ENCODE measurements at regions not wholly inside any gene's neighbourhood (a gene's known extent, or its start where the extent isn't known, plus 50 kb on each side); places are given as distances from the start of the nearest gene placed in this dataset.

DNA sequence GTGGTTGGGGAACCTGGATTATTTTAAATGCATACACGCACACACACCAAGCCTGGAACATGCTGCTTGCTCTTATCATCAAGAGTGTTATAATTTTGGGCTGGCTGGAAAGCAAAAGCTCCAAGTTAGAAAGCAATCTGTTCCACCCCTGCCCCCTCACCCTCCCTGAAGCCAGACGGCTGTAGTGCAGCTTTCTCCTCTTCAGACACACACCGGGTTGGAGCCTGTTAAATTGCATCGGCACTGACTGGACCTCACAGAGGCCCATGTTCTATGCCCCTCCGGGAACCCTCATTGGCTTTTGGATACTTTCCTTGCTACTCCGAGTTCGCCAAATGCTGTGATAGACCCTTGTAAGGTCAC is 90.6 kb upstream of the KCNJ15 start (continued):
- TF ChIP-seq TCF3 (IDR thresholded peaks at IDR 0.05; ENCODE audit: borderline replicate concordance, insufficient read depth, low read depth, low read length) (no peak), ZBED1 (IDR thresholded peaks at IDR 0.05; ENCODE audit: borderline replicate concordance) (no peak)
- TF ChIP-seq, protein P1, sequence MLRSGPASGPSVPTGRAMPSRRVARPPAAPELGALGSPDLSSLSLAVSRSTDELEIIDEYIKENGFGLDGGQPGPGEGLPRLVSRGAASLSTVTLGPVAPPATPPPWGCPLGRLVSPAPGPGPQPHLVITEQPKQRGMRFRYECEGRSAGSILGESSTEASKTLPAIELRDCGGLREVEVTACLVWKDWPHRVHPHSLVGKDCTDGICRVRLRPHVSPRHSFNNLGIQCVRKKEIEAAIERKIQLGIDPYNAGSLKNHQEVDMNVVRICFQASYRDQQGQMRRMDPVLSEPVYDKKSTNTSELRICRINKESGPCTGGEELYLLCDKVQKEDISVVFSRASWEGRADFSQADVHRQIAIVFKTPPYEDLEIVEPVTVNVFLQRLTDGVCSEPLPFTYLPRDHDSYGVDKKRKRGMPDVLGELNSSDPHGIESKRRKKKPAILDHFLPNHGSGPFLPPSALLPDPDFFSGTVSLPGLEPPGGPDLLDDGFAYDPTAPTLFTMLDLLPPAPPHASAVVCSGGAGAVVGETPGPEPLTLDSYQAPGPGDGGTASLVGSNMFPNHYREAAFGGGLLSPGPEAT (IDR thresholded peaks at IDR 0.05; ENCODE audit: low read depth): no peak

DNA sequence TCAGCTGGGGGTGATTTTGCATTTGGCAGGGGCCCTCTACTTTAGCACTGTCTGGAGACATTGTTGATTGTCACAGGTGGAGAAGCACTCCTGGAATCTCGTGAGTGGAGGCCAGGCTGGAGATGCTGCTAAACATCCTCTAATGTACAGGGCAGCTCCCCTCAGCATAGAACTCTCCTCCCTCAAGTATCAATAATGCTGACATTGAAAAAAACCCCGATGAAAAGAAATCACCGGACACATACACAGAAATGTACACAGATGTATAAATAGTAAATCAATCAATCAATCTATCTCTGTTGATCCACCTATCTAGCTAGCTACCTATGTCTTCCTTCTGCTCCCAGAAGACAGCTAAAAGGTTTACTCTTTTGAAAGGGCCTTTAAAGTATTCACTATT is 89.4 kb upstream of the KCNJ15 start:
- FAIRE-seq (no peak), ATAC-seq (no peak), DNase-seq (ENCODE audit: low read depth, low spot score) (no peak)
- 41% methylated on average over 3 of the region's 3 CpGs for WGBS (ENCODE audit: insufficient coverage, insufficient replicate concordance, low lambda C conversion rate, missing lambda C conversion rate)
- ChIA-PET CTCF (interaction anchor here (1.3 to 11.3 kb wide), 3 partner anchors 26 to 186 kb away, joined by 3 to 164 read pairs (median 6); no protein-coding TSS in a partner anchor), RAD21 (ENCODE audit: unreplicated experiment) (interaction anchor here (7.3 kb wide), 1 partner anchor 185 kb away, joined by 63 read pairs; no protein-coding TSS in a partner anchor), SMC1A (ENCODE audit: uncharacterized antibody, unreplicated experiment) (interaction anchor here (1.1 to 3.9 kb wide), 4 partner anchors 13 to 188 kb away, joined by 3 to 28 read pairs (median 4); no protein-coding TSS in a partner anchor), POLR2A (no interaction called here)
- Histone ChIP-seq H3K4me2 (ENCODE audit: control insufficient read depth, insufficient read depth) (no peak overlapping the region), H3K27me3 (replicated peaks in 1 of 2; ENCODE audit: control insufficient read depth in 2 of 2, insufficient read depth in 2 of 2, low read length in 1 of 2) (no peaks in the 10 kb centered on the region; a peak in 1 of 4 replicates), H3K9ac (ENCODE audit: control insufficient read depth, insufficient read depth, low read length) (no peak overlapping the region), H3K27ac (ENCODE audit: control insufficient read depth, insufficient read depth) (no peak overlapping the region), H2AFZ (ENCODE audit: control insufficient read depth, low read depth, low read length) (no peak overlapping the region), H3K36me3 (ENCODE audit: control insufficient read depth in 2 of 2, insufficient read depth in 2 of 2, low read length in 1 of 2) (no peaks in the 10 kb centered on the region), H3K79me2 (ENCODE audit: control insufficient read depth, insufficient read depth, low read length) (no peaks in the 10 kb centered on the region), H4K20me1 (ENCODE audit: control insufficient read depth, insufficient read depth) (no peaks in the 10 kb centered on the region), H3K4me3 (no peak overlapping the region), H3K9me3 (replicated peaks; ENCODE audit: control insufficient read depth, insufficient read depth, low read length) (no peaks in the 10 kb centered on the region), H3K4me1 (ENCODE audit: control insufficient read depth, insufficient read depth, low read length) (no peaks in the 10 kb centered on the region)
- TF ChIP-seq, protein P2, sequence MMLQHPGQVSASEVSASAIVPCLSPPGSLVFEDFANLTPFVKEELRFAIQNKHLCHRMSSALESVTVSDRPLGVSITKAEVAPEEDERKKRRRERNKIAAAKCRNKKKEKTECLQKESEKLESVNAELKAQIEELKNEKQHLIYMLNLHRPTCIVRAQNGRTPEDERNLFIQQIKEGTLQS (IDR thresholded peaks at IDR 0.05; ENCODE audit: borderline replicate concordance, extremely low read depth, low read depth, low read length): no peak
- TF ChIP-seq, protein P3, sequence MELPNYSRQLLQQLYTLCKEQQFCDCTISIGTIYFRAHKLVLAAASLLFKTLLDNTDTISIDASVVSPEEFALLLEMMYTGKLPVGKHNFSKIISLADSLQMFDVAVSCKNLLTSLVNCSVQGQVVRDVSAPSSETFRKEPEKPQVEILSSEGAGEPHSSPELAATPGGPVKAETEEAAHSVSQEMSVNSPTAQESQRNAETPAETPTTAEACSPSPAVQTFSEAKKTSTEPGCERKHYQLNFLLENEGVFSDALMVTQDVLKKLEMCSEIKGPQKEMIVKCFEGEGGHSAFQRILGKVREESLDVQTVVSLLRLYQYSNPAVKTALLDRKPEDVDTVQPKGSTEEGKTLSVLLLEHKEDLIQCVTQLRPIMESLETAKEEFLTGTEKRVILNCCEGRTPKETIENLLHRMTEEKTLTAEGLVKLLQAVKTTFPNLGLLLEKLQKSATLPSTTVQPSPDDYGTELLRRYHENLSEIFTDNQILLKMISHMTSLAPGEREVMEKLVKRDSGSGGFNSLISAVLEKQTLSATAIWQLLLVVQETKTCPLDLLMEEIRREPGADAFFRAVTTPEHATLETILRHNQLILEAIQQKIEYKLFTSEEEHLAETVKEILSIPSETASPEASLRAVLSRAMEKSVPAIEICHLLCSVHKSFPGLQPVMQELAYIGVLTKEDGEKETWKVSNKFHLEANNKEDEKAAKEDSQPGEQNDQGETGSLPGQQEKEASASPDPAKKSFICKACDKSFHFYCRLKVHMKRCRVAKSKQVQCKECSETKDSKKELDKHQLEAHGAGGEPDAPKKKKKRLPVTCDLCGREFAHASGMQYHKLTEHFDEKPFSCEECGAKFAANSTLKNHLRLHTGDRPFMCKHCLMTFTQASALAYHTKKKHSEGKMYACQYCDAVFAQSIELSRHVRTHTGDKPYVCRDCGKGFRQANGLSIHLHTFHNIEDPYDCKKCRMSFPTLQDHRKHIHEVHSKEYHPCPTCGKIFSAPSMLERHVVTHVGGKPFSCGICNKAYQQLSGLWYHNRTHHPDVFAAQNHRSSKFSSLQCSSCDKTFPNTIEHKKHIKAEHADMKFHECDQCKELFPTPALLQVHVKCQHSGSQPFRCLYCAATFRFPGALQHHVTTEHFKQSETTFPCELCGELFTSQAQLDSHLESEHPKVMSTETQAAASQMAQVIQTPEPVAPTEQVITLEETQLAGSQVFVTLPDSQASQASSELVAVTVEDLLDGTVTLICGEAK (IDR thresholded peaks at IDR 0.05; ENCODE audit: borderline replicate concordance): no peak
- TF ChIP-seq RB1 (IDR thresholded peaks at IDR 0.05; ENCODE audit: borderline replicate concordance) (no peak), SREBF2 (IDR thresholded peaks at IDR 0.05; ENCODE audit: low read length) (no peak), MYB (IDR thresholded peaks at IDR 0.05; ENCODE audit: borderline replicate concordance, low read depth, low read length) (no peak), CBX5 (IDR thresholded peaks at IDR 0.05; ENCODE audit: low read depth) (no peak)
- TF ChIP-seq, protein P4, sequence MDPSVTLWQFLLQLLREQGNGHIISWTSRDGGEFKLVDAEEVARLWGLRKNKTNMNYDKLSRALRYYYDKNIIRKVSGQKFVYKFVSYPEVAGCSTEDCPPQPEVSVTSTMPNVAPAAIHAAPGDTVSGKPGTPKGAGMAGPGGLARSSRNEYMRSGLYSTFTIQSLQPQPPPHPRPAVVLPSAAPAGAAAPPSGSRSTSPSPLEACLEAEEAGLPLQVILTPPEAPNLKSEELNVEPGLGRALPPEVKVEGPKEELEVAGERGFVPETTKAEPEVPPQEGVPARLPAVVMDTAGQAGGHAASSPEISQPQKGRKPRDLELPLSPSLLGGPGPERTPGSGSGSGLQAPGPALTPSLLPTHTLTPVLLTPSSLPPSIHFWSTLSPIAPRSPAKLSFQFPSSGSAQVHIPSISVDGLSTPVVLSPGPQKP (IDR thresholded peaks at IDR 0.05; ENCODE audit: low read depth, low read length): no peak
- BruUV-seq (replicated peaks): no TSS peak
- in situ Hi-C loops (cut with MboI): loop anchor here (5.0 kb wide), 1 partner anchor 185 kb away; no protein-coding TSS in a partner anchor
- intact Hi-C loops (cut with micrococcal nuclease; ENCODE audit: unreplicated experiment): no loop called here
